Muscle of leg (tissue), 3 donors: ENCODE measurements at regions not wholly inside any gene's neighbourhood (a gene's known extent, or its start where the extent isn't known, plus 50 kb on each side); places are given as distances from the start of the nearest gene placed in this dataset.
A peak's percentile ranks its signal among the peaks of the same experiment; 100 is the strongest.

Source experiments
- DNase-seq: peaks from one replicate; pipeline ENCODE4 v3.0.0; 2013
- H3K27ac ChIP-seq: one replicate; pipeline ENCODE4 v1.5.1; 2013; ENCODE audit warnings: mild to moderate bottlenecking, low read length, control low read depth
- H3K27me3 ChIP-seq: one replicate; pipeline ENCODE4 v1.6.1; 2013; ENCODE audit warnings: low read length; ENCODE audit not compliant: control insufficient read depth, insufficient read depth
- H3K36me3 ChIP-seq: one replicate; pipeline ENCODE4 v1.6.1; 2013; ENCODE audit warnings: low read length; ENCODE audit not compliant: control insufficient read depth, insufficient read depth
- H3K4me1 ChIP-seq: one replicate; pipeline ENCODE4 v1.6.1; 2013; ENCODE audit warnings: low read length; ENCODE audit not compliant: control insufficient read depth, insufficient read depth
- H3K4me3 ChIP-seq: one replicate; pipeline ENCODE4 v1.5.1; 2013; ENCODE audit warnings: low read length, control low read depth
- H3K9me3 ChIP-seq: replicated peaks from 2 replicates; pipeline ENCODE4 v1.6.1; 2013; ENCODE audit warnings: low read depth, low read length; ENCODE audit not compliant: control insufficient read depth
- WGBS: methylation state at CpG from one replicate; pipeline ENCODE4 v1.1.5; 2013; ENCODE audit warnings: missing lambda C conversion rate; ENCODE audit not compliant: insufficient coverage; 5-methylcytosine and 5-hydroxymethylcytosine counted together

DNA sequence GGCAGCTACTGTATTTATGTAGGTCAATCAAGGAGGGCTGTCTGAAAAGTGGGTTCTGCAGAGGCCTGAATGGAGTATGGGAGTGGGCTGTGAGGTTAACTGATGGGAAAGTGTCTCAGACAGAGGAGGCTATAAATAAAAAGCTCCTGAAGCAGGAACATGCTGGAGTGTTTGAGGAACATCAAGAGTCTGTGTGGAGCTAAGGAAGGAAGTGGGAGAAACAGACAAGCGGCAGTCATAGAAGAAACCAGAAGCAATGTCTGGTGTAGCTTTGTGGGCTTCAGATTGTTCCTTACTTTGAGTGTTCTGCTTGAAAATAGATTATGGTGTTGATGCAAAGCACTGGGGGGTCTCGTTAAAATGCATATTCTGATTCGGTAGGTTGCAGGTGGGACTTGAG, 101.5 kb upstream of the OGFRL1 start:
- WGBS = 67% methylated on average over 3 of the region's 3 CpGs
- Histone ChIP-seq H3K4me3 (no peak overlapping the region), H3K4me1 (no peaks in the 10 kb centered on the region), H3K9me3 (no peaks in the 10 kb centered on the region), H3K36me3 (no peaks in the 10 kb centered on the region), H3K27me3 (no peaks in the 10 kb centered on the region), H3K27ac (no peak overlapping the region)
- peak; percentile 32 for DNase-seq

DNA sequence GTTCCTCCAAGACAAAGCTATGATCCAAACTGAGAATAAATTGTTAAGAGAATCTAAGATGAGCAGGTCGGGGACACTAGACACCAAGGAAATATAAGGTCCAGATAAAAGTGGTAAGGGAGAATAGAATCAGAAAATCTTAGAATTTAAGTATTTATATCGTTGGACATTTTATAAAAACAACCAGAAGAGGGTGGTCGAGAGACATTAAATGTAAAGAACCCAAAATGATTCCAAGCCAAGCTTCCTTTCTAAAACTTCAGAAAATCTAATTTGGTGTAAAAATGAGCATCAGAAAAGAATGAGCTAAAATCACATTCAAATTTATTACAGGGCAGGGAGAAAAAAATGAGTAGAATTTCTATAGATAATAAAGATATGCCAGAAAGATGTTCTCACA, 97.8 kb upstream of the OGFRL1 start:
- peak; percentile 59 for DNase-seq
- WGBS = no CpG with 5 or more reads among the region's 3 CpGs

DNA sequence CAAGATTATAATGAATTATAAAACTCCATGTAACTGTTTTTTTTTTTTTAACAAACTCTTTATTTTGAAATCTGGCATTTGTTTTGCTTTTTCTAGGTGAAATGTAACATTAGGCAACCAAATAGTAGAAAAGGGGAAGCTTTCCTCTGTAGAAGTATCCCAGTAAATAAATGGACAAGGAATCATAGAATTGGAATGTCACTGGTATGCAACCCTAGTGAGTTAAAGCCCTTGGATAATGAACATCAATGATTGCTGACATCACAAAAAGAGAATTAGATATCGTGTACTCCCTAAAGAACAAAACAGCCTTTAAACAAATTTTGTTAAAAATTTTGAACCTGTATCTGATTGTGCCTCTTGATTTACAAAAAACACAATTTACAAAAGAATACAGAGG, 93.9 kb upstream of the OGFRL1 start:
- no CpG with 5 or more reads among the region's 1 CpG for WGBS
- Histone ChIP-seq H3K27me3 (no peaks in the 10 kb centered on the region), H3K36me3 (no peaks in the 10 kb centered on the region), H3K27ac (no peak overlapping the region), H3K4me1 (no peaks in the 10 kb centered on the region), H3K4me3 (no peak overlapping the region), H3K9me3 (no peaks in the 10 kb centered on the region)
- DNase-seq = no peak

More for the DNA sequence above, 97.8 kb upstream of the OGFRL1 start:
- H3K27ac ChIP-seq = no peak overlapping the region
- H3K4me3 ChIP-seq = no peak overlapping the region
- H3K27me3 ChIP-seq = no peaks in the 10 kb centered on the region
- H3K4me1 ChIP-seq = no peaks in the 10 kb centered on the region
- no peaks in the 10 kb centered on the region for H3K9me3 ChIP-seq
- H3K36me3 ChIP-seq = no peaks in the 10 kb centered on the region

DNA sequence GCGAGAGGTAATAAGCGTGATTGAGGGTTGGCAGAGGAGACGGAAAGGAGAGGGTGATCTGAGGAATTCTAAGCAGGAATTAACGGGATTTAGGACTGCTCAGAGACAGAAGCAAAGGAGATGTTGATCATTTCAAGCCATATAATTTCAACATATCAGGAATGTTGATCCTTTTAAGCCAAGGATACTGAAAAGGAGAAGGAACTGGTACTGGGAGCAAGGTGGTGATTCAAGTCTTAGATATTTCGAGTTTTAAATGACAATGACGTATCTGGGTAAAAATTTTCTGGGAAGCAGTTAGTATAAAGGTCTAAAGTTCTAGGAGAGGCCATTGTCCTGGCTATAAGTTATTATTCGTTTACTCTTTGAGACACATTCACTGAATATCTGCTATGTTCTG, 91.3 kb upstream of the OGFRL1 start:
- no peaks in the 10 kb centered on the region for H3K36me3 ChIP-seq
- WGBS = 72% methylated on average over 5 of the region's 7 CpGs

DNA sequence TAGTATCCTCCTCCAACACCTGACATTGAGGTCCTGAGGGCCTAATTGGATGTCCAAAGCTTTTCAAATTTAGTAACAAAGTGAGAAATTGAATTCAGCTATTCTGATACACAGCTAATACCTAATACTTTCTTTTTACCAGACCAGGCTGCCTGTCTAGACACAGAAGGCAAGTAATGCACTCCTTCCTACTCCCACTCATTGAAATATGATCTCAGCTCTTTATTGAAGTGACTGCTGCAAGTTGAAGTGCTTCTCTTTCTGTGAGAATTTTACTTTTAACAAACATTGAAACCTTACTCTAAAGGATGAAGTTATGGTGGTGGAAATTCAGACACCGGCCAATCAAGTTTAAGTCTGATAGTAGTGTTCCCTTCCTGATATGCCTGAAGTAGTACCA, 90.8 kb upstream of the OGFRL1 start:
- no peaks in the 10 kb centered on the region for H3K4me1 ChIP-seq
- peak; percentile 11 for DNase-seq
- no peak overlapping the region for H3K4me3 ChIP-seq
- H3K27ac ChIP-seq = no peak overlapping the region
- H3K9me3 ChIP-seq = no peaks in the 10 kb centered on the region
- H3K36me3 ChIP-seq = no peaks in the 10 kb centered on the region
- no CpG with 5 or more reads among the region's 1 CpG for WGBS
- no peaks in the 10 kb centered on the region for H3K27me3 ChIP-seq

More for the DNA sequence above, 91.3 kb upstream of the OGFRL1 start:
- no peak overlapping the region for H3K27ac ChIP-seq
- H3K27me3 ChIP-seq = no peaks in the 10 kb centered on the region
- no peak for DNase-seq
- no peak overlapping the region for H3K4me3 ChIP-seq
- H3K9me3 ChIP-seq = no peaks in the 10 kb centered on the region
- no peaks in the 10 kb centered on the region for H3K4me1 ChIP-seq

DNA sequence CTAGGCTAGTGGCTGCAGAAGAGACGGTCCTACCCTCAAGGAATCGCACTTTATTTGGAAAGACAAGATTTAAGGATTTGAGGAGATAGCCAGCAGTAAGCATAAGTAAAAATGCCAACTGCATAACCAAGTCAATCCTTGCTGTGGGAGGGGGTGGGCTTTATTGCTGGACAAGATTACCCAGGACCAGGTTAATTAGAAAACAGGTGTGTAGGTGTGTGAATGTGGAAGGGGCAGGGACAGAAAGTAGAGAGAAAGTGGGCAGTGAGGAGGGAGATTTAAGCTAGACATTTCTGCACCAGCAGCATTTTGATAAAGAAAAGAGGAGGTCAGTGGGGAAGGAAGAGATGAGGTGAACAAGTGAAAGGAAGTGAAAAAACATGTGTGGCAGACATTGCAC, 89.7 kb upstream of the OGFRL1 start:
- Histone ChIP-seq H3K4me3 (no peak overlapping the region), H3K36me3 (no peaks in the 10 kb centered on the region), H3K4me1 (no peaks in the 10 kb centered on the region), H3K27me3 (no peaks in the 10 kb centered on the region), H3K27ac (no peak overlapping the region), H3K9me3 (no peaks in the 10 kb centered on the region)
- no peak for DNase-seq
- WGBS = no CpG with 5 or more reads among the region's 2 CpGs

DNA sequence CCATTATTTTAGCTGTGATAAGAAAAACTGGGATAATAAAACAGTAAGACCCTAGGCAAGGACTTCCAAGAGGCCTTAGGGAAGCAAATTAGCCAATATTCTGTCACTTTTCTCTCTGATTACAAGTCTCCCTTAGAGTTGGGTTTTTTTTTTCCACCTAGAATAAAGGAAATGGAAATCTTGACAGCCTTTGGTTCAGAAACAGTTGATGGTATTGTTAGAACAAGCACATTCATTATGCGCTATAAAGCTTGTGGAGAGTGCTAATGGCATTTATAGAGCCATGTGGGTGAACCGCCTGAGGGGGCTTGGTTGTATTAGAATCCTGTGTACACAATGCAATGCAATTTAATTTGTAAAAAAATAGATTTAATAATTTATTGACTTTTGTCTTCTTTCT, 88.9 kb upstream of the OGFRL1 start:
- Histone ChIP-seq H3K4me3 (no peak overlapping the region), H3K27me3 (no peaks in the 10 kb centered on the region), H3K4me1 (no peaks in the 10 kb centered on the region), H3K27ac (no peak overlapping the region), H3K9me3 (no peaks in the 10 kb centered on the region), H3K36me3 (no peaks in the 10 kb centered on the region)
- no peak for DNase-seq
- WGBS = no CpG with 5 or more reads among the region's 2 CpGs

- Histone ChIP-seq H3K27ac (no peak overlapping the region), H3K27me3 (no peaks in the 10 kb centered on the region), H3K4me1 (no peaks in the 10 kb centered on the region), H3K4me3 (no peak overlapping the region), H3K9me3 (no peaks in the 10 kb centered on the region), H3K36me3 (no peaks in the 10 kb centered on the region)
- DNase-seq = no peak
- WGBS = no CpG with 5 or more reads among the region's 2 CpGs
Observed at GRCh38 chr6:71203206-71203605, 85.4 kb upstream of the OGFRL1 start.

- no CpG with 5 or more reads among the region's 6 CpGs for WGBS
- Histone ChIP-seq H3K36me3 (no peaks in the 10 kb centered on the region), H3K4me1 (no peaks in the 10 kb centered on the region), H3K4me3 (no peak overlapping the region), H3K27me3 (no peaks in the 10 kb centered on the region), H3K27ac (no peak overlapping the region), H3K9me3 (no peaks in the 10 kb centered on the region)
- DNase-seq = peak; percentile 20
Observed at GRCh38 chr6:71204741-71205140, 83.9 kb upstream of the OGFRL1 start.

DNA sequence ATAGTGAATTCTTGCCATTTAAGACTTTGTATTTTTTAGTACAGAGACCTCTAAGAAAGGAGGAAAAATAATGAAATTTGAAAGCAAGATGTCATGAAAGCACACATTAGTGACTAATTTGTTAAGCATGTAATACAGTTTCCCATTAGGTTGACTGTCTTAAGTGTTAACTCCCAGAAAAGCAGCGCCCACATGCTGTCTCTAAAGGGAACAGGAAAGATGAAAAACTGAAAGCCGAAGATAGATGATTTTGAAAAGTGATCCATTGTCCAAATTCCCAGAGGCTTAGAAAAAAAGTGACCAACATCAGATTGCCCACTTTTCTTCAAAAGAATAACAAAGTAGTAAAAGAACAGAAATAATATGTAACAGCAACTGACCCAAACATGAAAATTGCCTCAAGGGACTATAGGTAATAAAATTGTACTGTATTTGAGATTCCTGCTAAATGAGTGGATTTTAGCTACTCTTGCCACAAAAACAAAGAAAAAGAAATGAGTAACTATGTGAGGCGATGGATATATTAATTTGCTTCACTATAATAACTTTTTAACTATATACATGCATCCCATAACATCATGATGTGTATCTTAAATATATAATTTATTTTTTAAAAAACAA, 83.2 kb upstream of the OGFRL1 start:
- WGBS = no CpG with 5 or more reads among the region's 3 CpGs
- H3K27ac ChIP-seq = no peak overlapping the region
- no peak for DNase-seq
- H3K4me1 ChIP-seq = no peaks in the 10 kb centered on the region
- no peaks in the 10 kb centered on the region for H3K9me3 ChIP-seq
- no peak overlapping the region for H3K4me3 ChIP-seq
- H3K27me3 ChIP-seq = no peaks in the 10 kb centered on the region
- no peaks in the 10 kb centered on the region for H3K36me3 ChIP-seq

- DNase-seq = no peak
- Histone ChIP-seq H3K4me1 (no peaks in the 10 kb centered on the region), H3K27ac (no peak overlapping the region), H3K4me3 (no peak overlapping the region), H3K36me3 (no peaks in the 10 kb centered on the region), H3K27me3 (no peaks in the 10 kb centered on the region), H3K9me3 (no peaks in the 10 kb centered on the region)
- no CpG with 5 or more reads among the region's 2 CpGs for WGBS
Observed at GRCh38 chr6:71206089-71206488, 82.5 kb upstream of the OGFRL1 start.
